ENCODE measurements at regions not wholly inside any gene's neighbourhood (a gene's known extent, or its start where the extent isn't known, plus 50 kb on each side); places are given as distances from the start of the nearest gene placed in this dataset.
A peak's percentile ranks its signal among the peaks of the same experiment; 100 is the strongest.

DNA sequence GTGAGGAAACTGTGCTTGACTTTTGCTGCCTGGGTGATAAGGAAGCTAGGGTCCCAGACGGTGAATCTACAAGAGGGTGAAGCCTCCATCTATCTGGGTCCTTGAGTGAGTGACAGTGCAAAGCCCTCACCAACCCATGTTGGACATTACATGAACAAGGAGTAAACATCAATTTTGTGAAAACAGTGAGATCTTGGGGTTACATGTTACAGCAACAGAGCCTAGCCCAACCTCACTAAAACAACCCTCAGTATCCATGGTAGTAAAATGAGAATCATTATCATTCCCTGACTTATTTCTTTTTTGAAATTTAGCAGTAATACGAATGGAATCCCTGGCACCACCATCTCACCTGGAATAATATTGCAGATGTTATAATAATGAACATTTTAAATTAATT, 103.4 kb downstream of the TSN start:
- DNase-seq (ENCODE audit: extremely low spot score, insufficient read length, low read depth) (no peak), FAIRE-seq (no peak)

- FAIRE-seq (no peak), DNase-seq (ENCODE audit: extremely low spot score, insufficient read length, low read depth) (no peak)
These were observed 104.7 kb downstream of the TSN start for GRCh38 chr2:121860033-121860757.

DNA sequence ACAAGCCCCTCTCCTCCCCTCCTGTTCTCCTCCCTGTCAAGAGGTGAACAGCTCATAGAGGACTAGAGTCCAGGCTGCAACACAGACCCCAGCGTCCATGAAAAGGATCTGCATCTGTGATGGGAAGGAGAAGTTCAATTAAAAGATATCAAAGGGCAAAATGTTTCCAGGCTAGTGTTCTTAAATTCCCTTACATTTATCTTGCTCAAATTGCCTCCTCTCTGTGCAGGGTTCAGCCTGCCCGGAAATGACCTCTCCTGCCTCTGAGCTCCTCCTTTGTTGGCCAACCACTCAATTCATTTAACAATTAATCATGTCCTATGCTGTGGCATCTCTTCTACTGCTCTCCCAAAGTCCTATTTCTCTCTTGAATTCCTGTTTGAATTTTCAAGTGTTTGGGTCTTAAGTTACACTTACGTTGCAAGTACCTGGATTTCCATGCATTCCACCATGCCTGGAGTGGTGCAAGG, 105.3 kb downstream of the TSN start:
- FAIRE-seq: no peak
- no peak for DNase-seq (ENCODE audit: extremely low spot score, insufficient read length, low read depth)

GRCh38 chr2:121862286-121862685, 106.8 kb downstream of the TSN start:
- FAIRE-seq (no peak), DNase-seq (ENCODE audit: extremely low spot score, insufficient read length, low read depth) (no peak)

DNA sequence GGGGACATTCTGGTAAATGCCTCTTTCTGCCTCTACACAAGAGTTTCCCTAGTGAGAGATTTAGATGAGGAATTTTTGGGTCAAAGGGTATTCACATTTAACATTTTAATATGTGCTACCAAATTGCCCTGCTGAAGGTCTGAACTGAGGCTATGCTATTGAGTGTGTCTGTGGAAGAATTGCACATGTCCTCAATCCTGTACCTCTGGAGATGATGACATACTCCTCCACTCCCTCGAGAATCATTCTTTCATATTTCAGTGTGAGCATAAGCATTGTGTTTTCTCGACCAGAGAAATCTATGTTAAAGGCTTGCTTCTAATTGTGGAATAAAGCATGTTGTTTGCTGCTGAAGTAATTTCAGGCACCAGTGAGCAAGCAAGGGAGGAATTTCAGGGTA, 110.5 kb downstream of the TSN start:
- FAIRE-seq: no peak

DNA sequence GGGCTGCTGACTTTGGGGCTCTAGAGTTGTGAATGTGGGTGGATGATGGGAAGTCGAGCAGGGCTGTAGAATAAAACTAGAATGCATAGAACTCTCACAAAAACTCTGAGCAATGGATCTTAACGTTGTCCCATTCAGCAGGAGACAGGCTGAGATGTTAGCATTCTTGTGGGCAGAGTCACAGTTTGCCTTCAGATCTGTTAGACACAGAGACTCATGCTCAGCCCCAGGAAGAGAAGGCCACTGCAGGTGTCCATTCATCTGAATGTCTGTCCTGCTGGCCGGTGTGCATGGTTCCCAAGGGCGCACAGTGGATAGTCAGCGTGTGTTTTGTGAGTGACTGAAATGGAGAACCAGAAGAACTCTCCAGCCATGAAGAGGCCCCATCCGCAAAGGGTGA, 111.3 kb downstream of the TSN start:
- no peak for FAIRE-seq
- DNase-seq (ENCODE audit: extremely low spot score, insufficient read length, low read depth): no peak

More for the DNA sequence above, 110.5 kb downstream of the TSN start:
- DNase-seq (ENCODE audit: extremely low spot score, insufficient read length, low read depth): no peak

DNA sequence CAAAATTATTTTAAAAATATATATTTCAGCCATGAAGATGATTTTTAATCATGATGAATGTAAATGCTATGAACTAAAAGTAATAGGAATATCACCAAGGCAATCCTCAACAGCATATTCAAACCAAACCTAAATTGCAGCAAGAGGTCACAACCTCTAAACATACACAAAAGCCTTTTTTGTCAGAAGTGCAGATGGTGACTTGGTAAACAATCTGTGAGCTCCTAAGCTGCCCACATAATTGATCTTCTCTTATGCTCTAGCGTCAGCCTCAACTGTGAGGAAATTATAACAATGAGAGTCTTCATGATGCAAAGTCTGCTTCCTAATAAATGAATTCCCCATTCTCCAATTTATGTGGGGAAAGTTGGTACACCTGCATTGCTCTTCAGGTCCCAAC, 113.2 kb downstream of the TSN start:
- FAIRE-seq (no peak), DNase-seq (ENCODE audit: extremely low spot score, insufficient read length, low read depth) (no peak)

DNA sequence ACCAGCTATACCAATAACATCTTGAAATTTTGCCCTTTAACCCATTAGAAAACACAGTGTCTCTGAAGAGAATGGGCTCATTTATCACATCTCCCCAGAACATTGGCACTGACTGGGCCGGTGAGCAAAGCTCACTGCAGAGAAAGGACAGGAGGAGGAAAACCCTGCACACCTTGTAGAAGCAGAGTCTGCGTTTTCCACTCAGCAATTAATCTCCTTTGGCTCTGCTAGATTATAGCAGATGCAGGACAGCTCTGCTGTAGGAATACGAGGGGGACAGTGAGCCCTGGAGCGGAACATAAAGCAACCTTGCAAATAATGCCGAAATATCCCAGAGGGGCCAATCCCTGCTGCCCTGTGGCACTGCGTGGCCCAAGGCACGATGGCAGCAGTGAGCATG, 113.9 kb downstream of the TSN start:
- FAIRE-seq: no peak
- no peak for DNase-seq (ENCODE audit: extremely low spot score, insufficient read length, low read depth)

GRCh38 chr2:121869873-121870272, 114.4 kb downstream of the TSN start:
- no peak for DNase-seq (ENCODE audit: extremely low spot score, insufficient read length, low read depth)
- FAIRE-seq: no peak

DNA sequence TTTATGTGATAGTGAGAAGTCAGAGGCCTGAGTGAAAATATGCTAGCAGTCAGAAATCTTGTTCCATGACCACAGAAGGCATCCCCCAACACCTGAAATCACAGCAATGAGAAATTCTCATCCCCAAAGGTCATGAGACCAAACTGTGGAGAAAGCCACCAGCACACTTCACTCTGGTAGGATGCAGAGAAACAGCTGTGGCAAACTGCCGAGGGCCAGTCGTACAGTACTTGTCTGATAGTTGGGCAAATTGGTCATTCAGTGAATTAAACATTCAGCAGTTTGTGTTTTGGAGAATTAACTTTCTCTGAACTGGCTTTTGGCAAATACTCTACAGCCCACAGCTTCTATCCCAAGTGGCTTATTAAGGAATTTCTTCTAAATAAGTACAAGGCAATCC, 117.2 kb downstream of the TSN start:
- FAIRE-seq (no peak), DNase-seq (ENCODE audit: extremely low spot score, insufficient read length, low read depth) (no peak)

- DNase-seq (ENCODE audit: extremely low spot score, insufficient read length, low read depth): no peak
- no peak for FAIRE-seq
These were observed 118.4 kb downstream of the TSN start for GRCh38 chr2:121873864-121874263.

DNA sequence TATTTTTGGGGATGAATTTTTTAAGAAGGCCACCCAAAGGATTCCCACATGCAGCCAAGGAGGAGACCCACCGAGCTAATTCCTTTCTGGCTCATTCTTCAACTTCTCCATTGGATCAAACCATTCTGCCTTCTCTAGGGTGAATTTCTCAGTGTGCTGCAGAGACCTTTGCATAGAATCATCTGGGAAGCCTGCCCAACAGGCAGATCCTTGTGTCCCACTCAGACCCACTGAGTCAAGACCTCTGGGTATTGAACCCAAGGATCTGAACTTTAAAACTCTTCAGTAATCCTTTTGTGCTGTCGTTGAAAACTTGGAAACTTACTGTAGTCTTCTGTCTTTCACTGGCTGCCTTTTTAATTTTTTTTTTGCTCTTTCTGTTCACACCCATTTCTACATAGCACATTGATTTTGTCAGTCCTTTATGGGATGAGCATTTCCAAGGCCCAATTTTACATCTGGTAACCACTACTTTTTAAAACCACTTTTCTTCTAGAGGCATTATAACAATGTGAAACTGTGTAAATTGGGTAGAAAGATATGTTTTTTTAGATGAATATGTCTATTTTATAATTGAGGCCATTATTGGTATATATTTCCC, 120.2 kb downstream of the TSN start:
- FAIRE-seq: no peak

GRCh38 chr2:121877366-121877765, 121.9 kb downstream of the TSN start:
- FAIRE-seq (no peak), DNase-seq (ENCODE audit: extremely low spot score, insufficient read length, low read depth) (no peak)

More for the DNA sequence above, 120.2 kb downstream of the TSN start:
- DNase-seq (ENCODE audit: extremely low spot score, insufficient read length, low read depth): no peak

- FAIRE-seq (no peak), DNase-seq (ENCODE audit: extremely low spot score, insufficient read length, low read depth) (no peak)
These were observed 124.8 kb downstream of the TSN start for GRCh38 chr2:121880283-121880682.

DNA sequence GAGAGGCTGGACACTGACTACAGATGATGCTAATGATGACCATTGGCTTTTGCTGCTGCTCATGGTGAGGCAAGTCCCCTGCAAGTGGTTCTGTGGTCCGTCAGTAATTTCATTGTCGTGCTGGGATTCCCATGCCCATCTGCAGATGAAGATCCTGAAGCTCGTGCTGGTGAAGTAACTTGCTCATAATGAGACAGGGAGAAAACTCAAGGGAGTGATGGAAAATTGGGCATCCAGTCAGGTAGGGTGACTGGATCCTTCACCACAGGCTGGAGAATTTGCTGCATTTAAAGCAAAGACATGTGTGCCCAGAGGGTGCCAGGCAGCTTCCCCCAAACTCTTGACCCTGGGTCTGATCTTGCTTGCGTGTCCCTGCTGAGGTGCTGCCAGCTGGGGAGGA, 125.6 kb downstream of the TSN start:
- no peak for DNase-seq (ENCODE audit: extremely low spot score, insufficient read length, low read depth)
- FAIRE-seq: no peak

- no peak for DNase-seq (ENCODE audit: extremely low spot score, insufficient read length, low read depth)
- no peak for FAIRE-seq
These were observed 126.5 kb downstream of the TSN start for GRCh38 chr2:121881950-121882349.

- no peak for DNase-seq (ENCODE audit: extremely low spot score, insufficient read length, low read depth)
- no peak for FAIRE-seq
These were observed 128.6 kb downstream of the TSN start for GRCh38 chr2:121884078-121884477.

- FAIRE-seq: no peak
- no peak for DNase-seq (ENCODE audit: extremely low spot score, insufficient read length, low read depth)
These were observed 129.1 kb downstream of the TSN start for GRCh38 chr2:121884511-121884921.

DNA sequence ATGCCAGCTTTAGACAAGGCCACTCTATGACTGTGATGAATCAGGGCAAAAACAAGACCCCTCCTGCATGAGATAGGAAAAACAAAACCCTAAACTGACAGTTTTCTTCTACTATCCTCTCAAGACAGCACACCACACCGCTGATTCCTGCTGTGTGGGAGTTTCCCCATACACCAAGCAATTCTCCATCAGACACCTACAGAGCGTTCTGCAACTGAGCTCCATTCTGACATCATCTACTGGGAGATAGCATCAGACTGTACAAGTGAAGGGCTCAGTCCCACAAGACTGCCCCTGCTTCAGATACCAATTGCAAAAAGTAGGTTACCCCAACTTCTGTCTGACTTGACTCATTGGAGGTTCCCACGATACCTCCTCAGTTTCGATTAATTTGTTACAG, 130.6 kb downstream of the TSN start:
- DNase-seq (ENCODE audit: extremely low spot score, insufficient read length, low read depth) (no peak), FAIRE-seq (no peak)

GRCh38 chr2:121887513-121888188, 132.2 kb downstream of the TSN start:
- no peak for FAIRE-seq
- DNase-seq (ENCODE audit: extremely low spot score, insufficient read length, low read depth): no peak

GRCh38 chr2:121888189-121888557, 132.7 kb downstream of the TSN start:
- DNase-seq (ENCODE audit: extremely low spot score, insufficient read length, low read depth) (peak; percentile 40), FAIRE-seq (no peak)

All from GM18507 (cell line).